ENCODE measurements at regions not wholly inside any gene's neighbourhood (a gene's known extent, or its start where the extent isn't known, plus 50 kb on each side); places are given as distances from the start of the nearest gene placed in this dataset.

- 100% methylated on average over 3 of the region's 5 CpGs for WGBS (ENCODE audit: insufficient coverage)
- intact Hi-C loops (cut with micrococcal nuclease) = no loop called here
- H3K27ac ChIP-seq (ENCODE audit: low read depth in 1 of 2, low read length in 2 of 2) = peak overlapping the region in 1 of 2 donors; percentile 20
- H3K4me3 ChIP-seq (replicated peaks in 1 of 3; ENCODE audit: low read depth in 2 of 3, low read length in 3 of 3) = no peak overlapping the region
- no peaks in the 10 kb centered on the region for H3K27me3 ChIP-seq (ENCODE audit: control insufficient read depth in 2 of 2, insufficient read depth in 2 of 2, low read length in 2 of 2)
- no peak for TF ChIP-seq CTCF (IDR thresholded peaks at IDR 0.05)
- H3K4me1 Mint-ChIP-seq = peaks cover 10% of the 10 kb centered on the region
- H3K4me2 ChIP-seq (replicated peaks; ENCODE audit: extremely low read depth, low read length, poor library complexity, severe bottlenecking) = no peak overlapping the region
- DNase-seq = no peak
- no peak overlapping the region for H2AFZ ChIP-seq (ENCODE audit: insufficient read depth, low read depth, low read length, poor library complexity, severe bottlenecking)
- H3K9ac ChIP-seq (ENCODE audit: insufficient read depth, low read length, poor library complexity, severe bottlenecking) = no peak overlapping the region
- no peaks in the 10 kb centered on the region for H3K27me3 Mint-ChIP-seq (ENCODE audit: low read depth in 3 of 3)
- H4K20me1 ChIP-seq (ENCODE audit: insufficient read depth, low read length) = no peaks in the 10 kb centered on the region
- H3K36me3 ChIP-seq (replicated peaks in 1 of 2; ENCODE audit: control insufficient read depth in 1 of 2, insufficient read depth in 2 of 2, low read length in 2 of 2) = no peaks in the 10 kb centered on the region
- peak overlapping the region in 3 of 7 donors; percentile 30 to 41 (median 38) for H3K27ac Mint-ChIP-seq
- H3K79me2 ChIP-seq (ENCODE audit: insufficient read depth, low read length) = no peaks in the 10 kb centered on the region
- no peak overlapping the region for H3K4me3 Mint-ChIP-seq
- H3K9me3 ChIP-seq (replicated peaks in 1 of 2; ENCODE audit: control insufficient read depth in 1 of 2, insufficient read depth in 1 of 2, low read length in 2 of 2) = no peaks in the 10 kb centered on the region
- H3K36me3 Mint-ChIP-seq = peaks cover 12 to 33% of the 10 kb centered on the region in 2 donors
- H3K4me1 ChIP-seq (ENCODE audit: control insufficient read depth in 1 of 2, insufficient read depth in 2 of 2, low read length in 2 of 2) = peaks cover 6 to 9% of the 10 kb centered on the region in 2 donors
- peaks cover 0 to 9% (median 0%) of the 10 kb centered on the region in 7 donors for H3K9me3 Mint-ChIP-seq
Observed at GRCh38 chr6:6771964-6772363, 183.4 kb downstream of the LY86 start.

DNA sequence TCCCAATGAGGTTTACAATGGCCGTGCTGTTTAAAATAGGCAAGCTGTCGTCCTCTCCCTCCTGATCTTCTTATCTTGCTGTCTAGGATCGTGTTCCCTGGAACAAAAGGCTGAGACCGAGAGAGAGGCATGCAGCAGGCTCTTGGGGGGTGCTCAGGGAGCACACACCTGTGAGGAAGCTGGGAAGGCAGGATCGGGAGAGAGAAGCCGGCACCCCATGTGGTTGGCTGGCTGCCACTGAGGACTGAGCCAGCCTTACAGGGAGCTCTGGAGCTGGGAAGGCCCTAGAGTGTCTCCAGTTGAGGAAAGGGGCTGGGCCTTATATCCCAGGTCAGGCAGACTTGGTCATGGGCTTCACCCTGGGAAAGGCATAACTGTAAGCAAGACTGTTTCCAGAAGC, 184.2 kb downstream of the LY86 start:
- Mint-ChIP-seq H3K9me3 (peaks cover 0 to 9% (median 0%) of the 10 kb centered on the region in 7 donors), H3K4me3 (no peak overlapping the region), H3K27ac (peak overlapping the region in 1 of 7 donors; percentile 41), H3K4me1 (peaks cover 10% of the 10 kb centered on the region), H3K36me3 (peaks cover 12 to 33% of the 10 kb centered on the region in 2 donors), H3K27me3 (ENCODE audit: low read depth in 3 of 3) (no peaks in the 10 kb centered on the region)
- Histone ChIP-seq H2AFZ (ENCODE audit: insufficient read depth, low read depth, low read length, poor library complexity, severe bottlenecking) (no peak overlapping the region), H4K20me1 (ENCODE audit: insufficient read depth, low read length) (no peaks in the 10 kb centered on the region), H3K9me3 (replicated peaks in 1 of 2; ENCODE audit: control insufficient read depth in 1 of 2, insufficient read depth in 1 of 2, low read length in 2 of 2) (no peaks in the 10 kb centered on the region), H3K4me3 (replicated peaks in 1 of 3; ENCODE audit: low read depth in 2 of 3, low read length in 3 of 3) (no peak overlapping the region), H3K79me2 (ENCODE audit: insufficient read depth, low read length) (no peaks in the 10 kb centered on the region), H3K4me1 (ENCODE audit: control insufficient read depth in 1 of 2, insufficient read depth in 2 of 2, low read length in 2 of 2) (peaks cover 6 to 9% of the 10 kb centered on the region in 2 donors), H3K27ac (ENCODE audit: low read depth in 1 of 2, low read length in 2 of 2) (no peak overlapping the region), H3K27me3 (ENCODE audit: control insufficient read depth in 2 of 2, insufficient read depth in 2 of 2, low read length in 2 of 2) (no peaks in the 10 kb centered on the region), H3K9ac (ENCODE audit: insufficient read depth, low read length, poor library complexity, severe bottlenecking) (no peak overlapping the region), H3K4me2 (replicated peaks; ENCODE audit: extremely low read depth, low read length, poor library complexity, severe bottlenecking) (no peak overlapping the region), H3K36me3 (replicated peaks in 1 of 2; ENCODE audit: control insufficient read depth in 1 of 2, insufficient read depth in 2 of 2, low read length in 2 of 2) (no peaks in the 10 kb centered on the region)
- no peak for TF ChIP-seq CTCF (IDR thresholded peaks at IDR 0.05)
- DNase-seq = no peak
- 98% methylated on average over 4 of the region's 6 CpGs for WGBS (ENCODE audit: insufficient coverage)
- intact Hi-C loops (cut with micrococcal nuclease) = no loop called here

Data from CD14-positive monocyte (primary cell).